GM12875 (cell line): ENCODE measurements at regions not wholly inside any gene's neighbourhood (a gene's known extent, or its start where the extent isn't known, plus 50 kb on each side); places are given as distances from the start of the nearest gene placed in this dataset.

Experiments
- H3K4me3 ChIP-seq: one replicate; pipeline ENCODE4 v1.5.1; 2011; ENCODE audit warnings: low read depth, low read length, control low read depth
- TF ChIP-seq, protein P1 (sequence below): IDR thresholded peaks from 2 replicates; pipeline ENCODE4 v1.5.1; 2011; ENCODE audit warnings: low read depth, mild to moderate bottlenecking, control low read depth, inconsistent platforms, low read length, moderate library complexity, borderline replicate concordance; ENCODE audit not compliant: insufficient read depth

GRCh38 chr1:2917284-2917683 is 104.0 kb upstream of the ACTRT2 start:
- H3K4me3 ChIP-seq: no peak overlapping the region
- TF ChIP-seq, protein P1, sequence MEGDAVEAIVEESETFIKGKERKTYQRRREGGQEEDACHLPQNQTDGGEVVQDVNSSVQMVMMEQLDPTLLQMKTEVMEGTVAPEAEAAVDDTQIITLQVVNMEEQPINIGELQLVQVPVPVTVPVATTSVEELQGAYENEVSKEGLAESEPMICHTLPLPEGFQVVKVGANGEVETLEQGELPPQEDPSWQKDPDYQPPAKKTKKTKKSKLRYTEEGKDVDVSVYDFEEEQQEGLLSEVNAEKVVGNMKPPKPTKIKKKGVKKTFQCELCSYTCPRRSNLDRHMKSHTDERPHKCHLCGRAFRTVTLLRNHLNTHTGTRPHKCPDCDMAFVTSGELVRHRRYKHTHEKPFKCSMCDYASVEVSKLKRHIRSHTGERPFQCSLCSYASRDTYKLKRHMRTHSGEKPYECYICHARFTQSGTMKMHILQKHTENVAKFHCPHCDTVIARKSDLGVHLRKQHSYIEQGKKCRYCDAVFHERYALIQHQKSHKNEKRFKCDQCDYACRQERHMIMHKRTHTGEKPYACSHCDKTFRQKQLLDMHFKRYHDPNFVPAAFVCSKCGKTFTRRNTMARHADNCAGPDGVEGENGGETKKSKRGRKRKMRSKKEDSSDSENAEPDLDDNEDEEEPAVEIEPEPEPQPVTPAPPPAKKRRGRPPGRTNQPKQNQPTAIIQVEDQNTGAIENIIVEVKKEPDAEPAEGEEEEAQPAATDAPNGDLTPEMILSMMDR: no peak

DNA sequence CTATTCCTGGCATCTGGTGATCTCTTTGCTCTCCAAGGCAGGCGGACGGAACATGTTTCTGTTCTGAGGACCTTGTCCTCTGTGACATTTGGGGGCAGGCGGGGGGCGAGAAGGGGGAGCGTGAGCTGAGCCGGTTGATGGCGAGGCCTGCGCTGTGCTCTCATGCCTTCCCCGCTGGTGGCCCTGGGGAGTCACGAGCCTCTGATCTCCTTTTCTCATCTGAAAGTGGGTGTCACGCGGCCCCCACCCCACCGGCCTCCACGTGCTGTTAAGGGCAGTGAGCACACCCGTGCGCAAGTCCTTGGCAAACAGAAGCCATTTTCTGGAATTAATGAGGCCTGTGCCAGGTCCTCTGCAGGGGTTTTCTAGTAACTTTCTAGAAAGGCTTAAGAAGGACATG is 102.8 kb upstream of the ACTRT2 start:
- H3K4me3 ChIP-seq: no peak overlapping the region
- TF ChIP-seq, protein P1: no peak

GRCh38 chr1:2919841-2920240 is 101.4 kb upstream of the ACTRT2 start:
- no peak overlapping the region for H3K4me3 ChIP-seq
- TF ChIP-seq, protein P1: no peak

GRCh38 chr1:2920421-2921015 is 100.7 kb upstream of the ACTRT2 start:
- TF ChIP-seq, protein P1: no peak
- no peak overlapping the region for H3K4me3 ChIP-seq

DNA sequence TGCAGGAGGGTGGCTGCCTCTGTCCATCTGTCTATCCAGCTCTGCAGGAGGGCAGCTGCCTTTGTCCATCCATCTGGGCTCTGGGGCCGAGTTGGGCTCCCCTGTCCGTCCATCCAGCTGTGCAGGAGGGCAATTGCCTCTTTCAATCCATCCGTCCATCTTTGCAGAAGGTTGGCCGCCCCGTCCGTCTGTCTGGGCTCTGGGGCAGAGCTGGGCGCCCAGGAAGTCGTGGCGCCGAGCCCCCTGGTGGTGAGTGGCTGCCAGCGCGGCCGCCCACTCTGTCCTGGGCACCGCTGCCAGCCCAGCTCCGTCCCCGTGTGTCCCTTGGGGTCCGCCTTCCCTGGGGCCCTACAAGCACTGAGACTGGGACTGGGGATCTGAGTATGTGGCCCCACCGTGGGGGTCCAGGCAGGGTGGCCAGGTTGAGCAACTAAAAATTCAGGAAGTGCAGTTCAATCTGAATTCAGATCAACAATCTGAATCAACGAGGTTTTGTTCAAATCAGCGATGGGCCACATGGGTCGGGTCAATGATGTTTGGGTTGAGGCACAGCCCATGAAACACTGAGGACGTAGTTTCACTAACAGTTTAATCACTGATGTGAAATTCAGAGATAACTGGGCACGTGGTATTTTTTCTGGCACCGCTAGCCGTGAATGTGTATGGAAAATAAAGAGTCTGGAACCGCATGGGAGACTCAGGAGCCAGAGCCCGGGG is 99.1 kb upstream of the ACTRT2 start:
- TF ChIP-seq, protein P1: peak; percentile 73
- H3K4me3 ChIP-seq: no peak overlapping the region

DNA sequence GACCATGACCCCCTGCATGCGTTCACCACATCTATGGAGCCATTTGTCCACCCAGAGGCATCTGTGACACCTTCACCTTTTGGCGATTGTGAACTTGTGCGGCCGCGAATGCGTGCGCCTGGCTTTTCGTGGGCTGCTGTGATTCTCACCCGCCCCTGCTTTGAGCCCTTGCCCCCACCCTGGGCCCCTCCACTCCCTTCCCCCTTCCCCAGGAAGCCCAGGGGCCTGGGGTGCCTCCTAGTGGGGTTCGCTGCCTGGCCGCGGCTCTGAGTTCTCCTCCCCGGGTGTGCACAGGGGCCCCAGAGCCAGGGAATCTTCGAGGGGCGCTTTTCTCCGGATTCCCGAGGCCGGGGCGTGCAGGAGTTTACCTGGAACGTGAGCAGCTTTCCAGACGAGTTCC is 97.9 kb upstream of the ACTRT2 start:
- H3K4me3 ChIP-seq: no peak overlapping the region
- TF ChIP-seq, protein P1: no peak

DNA sequence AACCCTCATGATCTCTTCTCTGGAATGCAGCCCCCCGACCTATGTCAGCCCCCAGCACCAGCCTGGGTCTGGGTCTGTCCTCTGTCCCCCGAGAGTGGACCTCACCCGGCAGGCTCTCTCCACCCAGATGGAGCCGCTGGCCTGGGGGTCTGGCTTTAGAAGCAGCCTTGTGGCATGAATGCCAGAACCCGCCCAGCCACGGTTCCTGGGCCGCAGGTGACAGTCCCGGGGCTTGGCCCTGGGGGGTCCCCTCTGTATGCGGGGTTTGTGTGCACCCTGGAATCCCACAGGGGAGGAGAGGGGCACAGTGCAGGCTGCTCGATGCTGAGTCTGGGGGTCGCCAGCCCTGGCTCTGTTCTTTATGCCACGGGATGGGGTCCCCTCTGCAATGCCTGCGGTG is 96.0 kb upstream of the ACTRT2 start:
- TF ChIP-seq, protein P1: no peak
- H3K4me3 ChIP-seq: no peak overlapping the region
